ENCODE measurements at regions not wholly inside any gene's neighbourhood (a gene's known extent, or its start where the extent isn't known, plus 50 kb on each side); places are given as distances from the start of the nearest gene placed in this dataset.

GRCh38 chr1:68780919-68781318 is 284.0 kb upstream of the DEPDC1 start:
- TF ChIP-seq, protein P1, sequence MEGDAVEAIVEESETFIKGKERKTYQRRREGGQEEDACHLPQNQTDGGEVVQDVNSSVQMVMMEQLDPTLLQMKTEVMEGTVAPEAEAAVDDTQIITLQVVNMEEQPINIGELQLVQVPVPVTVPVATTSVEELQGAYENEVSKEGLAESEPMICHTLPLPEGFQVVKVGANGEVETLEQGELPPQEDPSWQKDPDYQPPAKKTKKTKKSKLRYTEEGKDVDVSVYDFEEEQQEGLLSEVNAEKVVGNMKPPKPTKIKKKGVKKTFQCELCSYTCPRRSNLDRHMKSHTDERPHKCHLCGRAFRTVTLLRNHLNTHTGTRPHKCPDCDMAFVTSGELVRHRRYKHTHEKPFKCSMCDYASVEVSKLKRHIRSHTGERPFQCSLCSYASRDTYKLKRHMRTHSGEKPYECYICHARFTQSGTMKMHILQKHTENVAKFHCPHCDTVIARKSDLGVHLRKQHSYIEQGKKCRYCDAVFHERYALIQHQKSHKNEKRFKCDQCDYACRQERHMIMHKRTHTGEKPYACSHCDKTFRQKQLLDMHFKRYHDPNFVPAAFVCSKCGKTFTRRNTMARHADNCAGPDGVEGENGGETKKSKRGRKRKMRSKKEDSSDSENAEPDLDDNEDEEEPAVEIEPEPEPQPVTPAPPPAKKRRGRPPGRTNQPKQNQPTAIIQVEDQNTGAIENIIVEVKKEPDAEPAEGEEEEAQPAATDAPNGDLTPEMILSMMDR (IDR thresholded peaks at IDR 0.05): no peak
- TF ChIP-seq POLR2A (IDR thresholded peaks at IDR 0.05): no peak
